COR-L47 (cell line): ENCODE measurements at regions not wholly inside any gene's neighbourhood (a gene's known extent, or its start where the extent isn't known, plus 50 kb on each side); places are given as distances from the start of the nearest gene placed in this dataset.

Experiments used
- DNase-seq: peaks from one replicate; lab custom pipeline; 2025; lab: John Stamatoyannopoulos, UW

- no peak for DNase-seq
These were observed 439.4 kb upstream of the CPEB2 start for GRCh38 chr4:14562901-14563300.

GRCh38 chr4:14564281-14564680 lies 438.0 kb upstream of the CPEB2 start:
- no peak for DNase-seq

DNA sequence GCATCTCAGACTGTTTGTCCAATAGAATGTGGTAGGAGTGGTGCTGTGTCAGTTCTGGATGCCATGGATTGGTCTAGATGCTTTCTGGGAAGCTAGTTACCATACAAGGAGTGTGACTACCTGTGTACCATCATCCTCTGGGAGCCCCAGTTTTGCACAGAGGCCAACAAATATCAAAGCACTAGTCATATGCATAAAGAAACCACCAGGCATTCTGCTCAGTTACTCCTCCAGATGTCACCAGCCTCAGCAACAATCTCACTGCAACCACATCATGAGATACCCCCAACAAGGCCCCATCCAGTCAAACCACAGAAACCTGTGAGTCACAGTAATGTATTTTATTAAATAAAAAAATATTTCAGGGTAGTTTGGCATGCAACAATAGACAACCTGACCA lies 435.8 kb upstream of the CPEB2 start:
- no peak for DNase-seq

GRCh38 chr4:14568351-14568750 lies 433.9 kb upstream of the CPEB2 start:
- DNase-seq = no peak

DNA sequence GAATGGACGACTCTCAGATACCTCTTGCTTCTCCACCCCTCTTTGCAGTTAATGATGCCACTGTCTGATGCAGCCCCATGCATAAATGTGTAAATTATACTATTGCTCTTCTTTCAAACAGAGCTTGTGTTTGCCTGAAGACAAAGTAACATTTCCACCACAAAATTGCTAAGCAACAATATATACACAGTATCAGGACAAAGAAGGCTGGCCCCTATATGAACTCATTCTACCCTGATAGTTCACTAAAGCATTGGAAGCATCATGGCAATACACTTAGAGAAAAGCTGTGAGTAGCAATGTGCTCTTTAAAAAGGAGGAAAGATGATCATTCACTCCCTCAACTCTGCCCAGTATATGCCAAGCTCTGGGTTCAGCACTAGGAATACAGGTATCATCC lies 427.0 kb upstream of the CPEB2 start:
- no peak for DNase-seq

GRCh38 chr4:14575919-14576318 lies 426.4 kb upstream of the CPEB2 start:
- DNase-seq = no peak

- DNase-seq = no peak
These were observed 422.2 kb upstream of the CPEB2 start for GRCh38 chr4:14580061-14580460.

DNA sequence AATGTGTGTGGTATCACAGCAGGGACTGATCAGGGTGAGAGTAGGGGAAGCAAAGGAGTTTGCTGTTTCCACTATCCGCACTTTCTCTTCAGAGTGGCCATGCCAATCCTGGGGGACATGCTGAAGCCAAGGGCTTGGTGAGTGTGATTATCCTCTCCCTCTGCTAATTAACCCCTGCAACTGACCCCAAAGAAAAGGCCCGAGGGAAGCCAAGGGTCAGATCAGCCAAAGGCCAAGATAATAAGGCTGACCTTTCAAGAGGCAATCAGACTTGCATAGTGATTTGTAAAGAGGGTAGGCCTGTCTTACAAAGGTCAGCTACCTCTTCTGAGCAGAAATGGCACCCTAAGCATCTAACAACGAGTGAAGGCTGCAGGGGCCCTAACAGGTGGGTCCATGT lies 420.5 kb upstream of the CPEB2 start:
- DNase-seq = no peak

DNA sequence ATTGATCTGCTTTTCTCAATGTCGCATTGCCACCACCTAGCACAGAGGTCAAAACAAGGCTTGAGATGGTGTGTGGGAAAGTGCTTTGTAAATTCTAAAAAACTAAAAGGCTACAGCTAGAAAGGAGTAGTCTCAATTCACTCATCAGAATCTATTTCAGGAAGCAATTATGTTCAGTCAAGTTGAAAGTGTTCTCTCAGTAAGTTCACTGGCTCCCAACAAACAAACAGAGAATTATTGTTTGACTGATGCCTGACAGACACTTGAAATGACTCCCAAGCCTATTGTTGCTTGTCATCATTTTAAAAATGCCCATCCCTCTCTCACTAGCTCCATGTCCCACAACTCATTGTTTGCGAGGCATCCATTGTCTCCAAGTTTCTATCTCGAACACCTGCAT lies 419.6 kb upstream of the CPEB2 start:
- no peak for DNase-seq

GRCh38 chr4:14583331-14583730 lies 418.9 kb upstream of the CPEB2 start:
- no peak for DNase-seq

DNA sequence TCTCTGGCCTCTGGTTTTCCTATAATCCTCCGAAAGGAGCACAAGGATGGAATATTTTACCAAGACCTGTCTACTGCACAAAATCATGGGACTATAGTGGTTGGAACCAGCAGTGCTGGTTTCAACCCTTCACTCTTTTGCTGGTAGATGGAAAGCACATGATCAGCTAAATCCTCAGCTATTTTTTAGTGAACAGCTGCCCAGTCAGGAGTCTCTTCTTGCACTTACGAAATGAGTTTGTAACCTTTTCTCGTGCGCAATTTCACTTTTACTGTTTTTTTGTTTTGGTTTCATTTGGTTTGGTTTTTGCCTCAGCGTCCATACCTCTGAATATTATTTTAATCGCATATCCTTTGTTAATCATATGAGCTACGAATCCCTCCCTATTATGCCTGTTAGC lies 418.5 kb upstream of the CPEB2 start:
- no peak for DNase-seq

DNA sequence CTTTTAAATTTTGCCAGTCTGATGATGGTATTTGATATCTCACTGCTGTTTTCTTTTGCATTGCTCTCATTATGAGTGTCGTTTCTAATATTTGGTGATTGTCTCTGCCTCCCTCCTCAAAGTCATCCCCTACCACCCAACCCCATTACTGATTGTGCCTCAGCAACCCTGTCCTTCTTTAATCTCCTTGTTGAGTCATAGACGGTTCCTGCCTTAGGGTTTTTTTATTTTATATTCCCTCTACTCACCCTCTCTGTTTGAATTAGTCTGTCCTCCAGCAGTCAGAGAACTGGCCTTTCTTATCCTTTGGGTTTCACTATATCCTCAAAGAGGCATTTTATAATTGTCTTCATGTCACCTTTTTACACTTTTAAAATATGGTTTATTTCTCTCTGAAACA lies 409.3 kb upstream of the CPEB2 start:
- no peak for DNase-seq

GRCh38 chr4:14596028-14596427 lies 406.3 kb upstream of the CPEB2 start:
- no peak for DNase-seq

GRCh38 chr4:14596437-14596836 lies 405.8 kb upstream of the CPEB2 start:
- no peak for DNase-seq

- DNase-seq = no peak
These were observed 405.4 kb upstream of the CPEB2 start for GRCh38 chr4:14596904-14597303.

- DNase-seq = no peak
These were observed 400.1 kb upstream of the CPEB2 start for GRCh38 chr4:14602206-14602605.

- DNase-seq = no peak
These were observed 395.3 kb upstream of the CPEB2 start for GRCh38 chr4:14607001-14607400.

GRCh38 chr4:14607578-14607977 lies 394.7 kb upstream of the CPEB2 start:
- DNase-seq = no peak

GRCh38 chr4:14608630-14609029 lies 393.7 kb upstream of the CPEB2 start:
- no peak for DNase-seq

DNA sequence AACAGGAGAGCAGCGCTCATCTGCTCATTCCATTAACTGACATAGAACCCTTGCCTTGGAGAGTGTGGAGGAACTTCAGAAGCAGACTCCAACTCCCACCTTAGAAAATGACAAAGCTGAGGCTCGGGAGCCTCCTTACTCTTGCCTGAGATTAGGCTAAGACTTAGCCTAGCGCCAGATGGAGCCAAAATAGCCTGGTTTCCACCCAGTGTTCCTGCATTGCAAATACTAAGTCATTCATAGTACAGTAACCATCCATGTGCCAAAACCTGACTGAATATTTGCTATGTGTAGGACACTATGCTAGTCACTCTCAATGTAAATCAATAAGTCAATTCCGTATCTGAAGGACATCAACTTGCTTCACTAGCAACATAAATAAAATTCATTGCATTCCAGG lies 387.4 kb upstream of the CPEB2 start:
- DNase-seq = no peak

DNA sequence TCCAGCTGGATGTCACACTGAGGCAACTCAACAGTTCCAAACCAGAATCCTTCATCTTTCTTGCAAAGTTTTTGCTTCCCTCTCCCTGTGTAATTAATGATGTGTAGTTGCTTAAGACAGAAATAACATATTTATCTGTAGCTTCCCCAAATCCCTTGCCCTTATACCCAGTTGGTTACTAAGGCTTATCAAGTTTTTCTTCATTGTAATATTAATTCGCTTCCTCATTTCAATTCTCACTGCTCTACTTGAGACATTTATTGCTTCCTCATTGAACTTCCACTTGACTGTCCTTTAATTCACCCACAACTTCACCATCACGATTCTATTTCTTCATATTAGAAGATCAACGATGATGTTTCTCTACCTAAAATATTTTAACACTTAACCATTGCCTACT lies 386.6 kb upstream of the CPEB2 start:
- no peak for DNase-seq

DNA sequence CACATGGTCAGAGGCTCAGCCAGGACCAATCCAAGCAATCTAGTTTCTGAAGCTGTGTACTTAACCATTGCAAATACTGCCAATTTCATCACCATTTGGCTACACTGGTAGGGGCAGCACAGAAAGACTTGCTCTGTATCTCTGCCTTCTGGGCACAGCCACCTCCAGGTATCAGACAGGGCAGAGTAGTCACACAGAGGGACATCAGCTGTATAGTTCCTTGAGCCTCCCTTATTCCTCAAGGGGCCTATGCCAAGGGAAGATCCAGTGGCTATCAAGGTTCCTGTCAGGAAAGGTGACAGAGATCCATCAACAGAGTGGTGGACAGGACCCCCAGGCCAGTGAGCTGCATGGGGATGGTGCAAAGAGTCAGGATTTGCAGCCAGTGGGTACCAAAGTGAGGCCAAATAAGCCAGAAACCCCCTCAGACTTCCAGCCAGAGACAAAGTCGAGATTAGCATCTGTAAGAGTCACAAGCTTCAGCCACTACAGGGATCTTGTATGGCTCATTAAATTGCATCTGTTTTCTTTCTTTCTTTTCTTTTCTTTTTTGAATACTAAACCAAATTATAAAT lies 381.6 kb upstream of the CPEB2 start:
- DNase-seq = no peak

DNA sequence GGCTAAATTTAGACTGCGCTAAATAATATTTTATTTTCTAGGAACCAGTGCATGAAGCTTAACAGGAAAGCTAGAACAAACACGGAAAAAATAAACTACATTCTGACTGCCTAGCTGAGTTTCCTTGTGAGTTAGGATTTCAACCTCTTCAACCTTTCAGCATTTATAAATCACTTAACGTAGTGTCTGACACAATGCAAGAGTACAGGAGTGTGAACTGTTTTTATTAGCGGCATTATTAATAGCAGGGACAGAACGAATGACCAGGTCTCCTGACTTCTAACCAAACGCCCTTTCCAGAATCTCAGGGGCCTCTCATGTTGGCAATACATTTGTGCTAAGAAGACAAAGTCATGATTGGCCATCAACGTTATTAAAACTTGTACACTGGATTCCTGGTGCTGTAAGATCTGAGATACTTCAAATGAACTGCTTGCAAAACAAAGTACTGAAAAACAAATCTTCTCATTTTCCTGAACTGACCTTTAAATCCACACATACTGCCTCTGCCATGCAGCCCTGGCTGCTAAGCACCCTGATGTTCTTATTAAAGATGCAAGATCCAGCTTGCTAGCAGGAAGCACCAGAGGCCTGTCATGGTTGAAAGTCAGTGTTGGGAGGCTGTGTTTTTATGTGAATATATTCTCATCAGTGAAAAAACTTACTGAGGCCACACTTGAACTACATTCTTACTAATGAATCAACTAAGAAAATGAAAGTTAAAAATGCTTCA lies 380.4 kb upstream of the CPEB2 start:
- no peak for DNase-seq

- DNase-seq = no peak
These were observed 375.2 kb upstream of the CPEB2 start for GRCh38 chr4:14627038-14627437.
